GM19025 (cell line): ENCODE measurements at regions not wholly inside any gene's neighbourhood (a gene's known extent, or its start where the extent isn't known, plus 50 kb on each side); places are given as distances from the start of the nearest gene placed in this dataset.
"Not testable (repeated sequence)": the region's sequence is repeated elsewhere in the genome, so short reads cannot be mapped to it uniquely, and the experiment has no call there.

Experiments
- ATAC-seq: cut with Tn5 transposase; IDR thresholded peaks from one replicate; pipeline ENCODE4 v1.9.1; 2021; ENCODE audit warnings: mild to moderate bottlenecking, low read depth, moderate library complexity; ENCODE audit not compliant: unreplicated experiment

DNA sequence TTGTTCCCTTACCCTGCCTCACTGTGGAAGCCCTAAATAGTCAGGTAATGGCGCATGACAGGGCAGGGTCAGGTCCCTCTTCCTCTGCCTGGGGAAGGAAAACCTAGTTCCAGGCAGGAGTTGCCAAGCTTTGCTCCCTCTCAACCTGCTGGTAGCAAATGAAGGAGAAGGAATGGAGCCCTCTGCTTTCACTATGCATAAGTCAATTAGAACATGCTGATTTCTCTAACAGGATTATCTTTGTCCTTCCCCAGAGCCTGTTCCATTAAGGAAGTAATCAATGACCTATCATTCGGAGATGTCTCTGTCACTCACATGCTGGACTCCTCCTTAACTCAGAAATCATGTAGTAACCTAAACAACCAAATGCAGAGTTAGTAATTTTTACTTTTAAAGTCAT, 161.8 kb upstream of the NFIA start:
- no peak for ATAC-seq

DNA sequence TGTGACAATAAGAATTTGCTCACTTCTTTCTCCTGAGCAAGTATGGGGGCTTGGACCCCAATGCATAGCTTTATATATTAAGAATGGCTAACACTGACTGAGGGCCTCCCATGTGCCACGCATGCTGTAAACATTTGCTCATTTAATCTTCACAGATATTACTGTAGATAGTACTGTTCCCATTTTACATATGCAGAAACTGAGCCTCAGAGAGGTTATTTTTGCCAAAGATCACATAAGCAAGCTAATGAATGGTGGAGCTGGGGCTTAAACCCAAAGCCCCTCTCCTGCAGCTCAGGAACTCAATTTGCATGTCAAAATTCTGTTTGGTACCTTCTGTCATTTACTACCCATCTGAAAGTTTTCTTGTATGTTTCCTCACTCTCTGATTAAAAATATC, 163.5 kb upstream of the NFIA start:
- ATAC-seq: no peak

DNA sequence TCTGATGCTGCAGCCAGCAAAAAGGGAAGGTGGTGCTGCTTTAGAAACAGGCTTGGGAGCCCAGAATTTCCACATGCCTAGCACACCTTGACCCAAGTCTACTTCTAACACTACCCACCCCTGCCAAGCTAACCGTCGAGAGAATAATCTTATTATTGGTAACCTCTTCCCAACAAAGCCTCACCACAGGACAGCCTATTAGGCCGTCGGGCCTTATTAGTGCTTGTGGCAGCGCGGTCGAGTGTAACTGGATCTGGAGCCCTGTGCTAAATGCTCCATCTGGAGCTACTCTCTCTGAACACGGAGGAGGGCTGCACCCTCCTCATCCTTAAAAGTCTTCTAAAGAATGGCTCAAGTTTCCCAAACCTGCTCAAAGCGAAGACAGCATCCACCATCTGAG, 165.5 kb upstream of the NFIA start:
- ATAC-seq: no peak

DNA sequence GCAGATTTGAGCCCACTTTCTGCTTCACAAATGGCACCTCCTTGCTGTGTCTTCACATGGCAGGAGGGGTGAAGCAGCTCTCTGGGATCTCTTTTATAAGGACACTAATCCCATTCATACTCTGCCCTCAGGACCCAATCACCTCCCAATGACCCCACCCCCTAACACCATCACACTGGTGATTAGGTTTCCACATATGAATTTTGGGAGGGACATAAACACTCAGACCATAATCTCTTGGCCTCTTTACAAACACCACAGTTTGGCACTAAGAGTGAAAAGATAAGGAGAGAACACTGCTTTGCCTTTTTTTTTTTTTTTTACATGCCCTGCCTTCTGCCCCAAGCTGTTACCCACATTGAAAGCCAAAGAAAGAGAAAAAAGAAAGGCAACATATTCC, 166.2 kb upstream of the NFIA start:
- no peak for ATAC-seq

DNA sequence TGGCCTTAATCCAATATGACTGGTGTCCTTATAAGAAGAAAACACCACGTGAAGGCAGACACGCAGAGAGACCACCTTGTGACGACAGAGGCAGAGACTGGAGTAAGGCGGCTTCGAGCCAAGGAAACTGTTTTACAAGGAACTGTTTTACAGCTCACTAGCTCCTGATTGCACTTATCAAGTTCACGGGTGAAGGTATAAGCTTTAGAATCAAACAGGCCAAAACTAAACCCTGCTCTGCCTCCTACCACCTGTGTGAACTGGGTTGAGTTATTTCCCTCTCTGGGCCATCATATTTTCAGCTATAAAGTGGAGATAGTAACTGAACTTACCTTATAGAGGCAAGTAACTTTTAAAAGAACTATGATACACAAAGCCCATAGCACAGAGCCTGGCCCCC, 166.9 kb upstream of the NFIA start:
- ATAC-seq: no peak

DNA sequence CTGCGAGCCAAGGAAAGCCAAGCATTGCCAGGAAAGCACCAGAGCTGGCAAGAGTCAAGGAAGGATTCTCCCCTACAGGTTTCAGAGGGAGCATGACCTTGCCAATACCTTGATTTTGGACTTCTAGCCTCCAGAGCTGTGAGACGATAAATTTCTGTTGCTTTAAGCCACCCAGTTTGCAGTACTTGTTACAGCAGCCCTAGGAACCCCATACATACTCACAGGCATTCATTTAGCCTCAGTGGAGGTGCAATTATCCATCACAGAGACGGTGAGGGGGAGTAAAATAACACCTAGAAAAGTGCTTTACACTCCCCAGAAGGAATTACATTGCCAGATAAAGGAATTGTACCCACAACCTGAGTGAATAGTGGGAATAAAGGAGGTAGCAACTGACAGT, 167.4 kb upstream of the NFIA start:
- no peak for ATAC-seq

DNA sequence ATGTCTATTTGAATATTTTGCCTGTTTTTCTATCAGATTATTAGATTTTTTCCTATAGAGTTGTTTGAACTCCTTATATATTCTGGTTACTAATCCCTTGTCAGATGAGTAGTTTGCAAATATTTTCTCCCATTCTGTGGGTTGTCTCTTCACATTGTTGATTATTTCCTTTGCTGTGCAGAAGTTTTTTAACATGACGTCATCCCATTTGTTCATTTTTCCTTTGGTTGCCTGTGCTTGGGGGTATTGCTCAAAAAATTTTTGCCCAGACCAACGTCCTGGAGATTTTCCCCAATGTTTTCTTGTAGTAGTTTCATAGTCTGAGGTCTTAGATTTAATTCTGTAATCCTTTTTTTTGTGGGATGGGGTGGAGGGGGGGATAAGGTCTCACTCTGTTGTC, 168.7 kb upstream of the NFIA start:
- not testable (repeated sequence) for ATAC-seq

DNA sequence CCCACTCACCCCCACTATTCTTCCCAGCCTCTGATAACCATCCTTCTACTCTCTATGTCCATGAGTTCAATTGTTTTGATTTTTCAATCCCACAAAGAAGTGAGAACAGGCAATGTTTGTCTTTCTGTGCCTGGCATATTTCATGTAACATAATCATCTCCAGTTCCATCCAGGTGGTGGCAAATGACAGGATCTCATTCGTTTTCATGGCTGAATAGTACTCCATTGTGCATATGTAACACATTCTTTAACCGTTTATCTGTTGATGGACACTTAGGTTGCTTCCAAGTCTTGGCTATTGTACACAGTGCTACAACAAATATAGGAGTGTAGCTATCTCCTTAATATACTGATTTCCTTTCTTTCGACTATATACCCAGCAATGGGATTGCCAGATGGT, 169.3 kb upstream of the NFIA start:
- ATAC-seq: no peak

DNA sequence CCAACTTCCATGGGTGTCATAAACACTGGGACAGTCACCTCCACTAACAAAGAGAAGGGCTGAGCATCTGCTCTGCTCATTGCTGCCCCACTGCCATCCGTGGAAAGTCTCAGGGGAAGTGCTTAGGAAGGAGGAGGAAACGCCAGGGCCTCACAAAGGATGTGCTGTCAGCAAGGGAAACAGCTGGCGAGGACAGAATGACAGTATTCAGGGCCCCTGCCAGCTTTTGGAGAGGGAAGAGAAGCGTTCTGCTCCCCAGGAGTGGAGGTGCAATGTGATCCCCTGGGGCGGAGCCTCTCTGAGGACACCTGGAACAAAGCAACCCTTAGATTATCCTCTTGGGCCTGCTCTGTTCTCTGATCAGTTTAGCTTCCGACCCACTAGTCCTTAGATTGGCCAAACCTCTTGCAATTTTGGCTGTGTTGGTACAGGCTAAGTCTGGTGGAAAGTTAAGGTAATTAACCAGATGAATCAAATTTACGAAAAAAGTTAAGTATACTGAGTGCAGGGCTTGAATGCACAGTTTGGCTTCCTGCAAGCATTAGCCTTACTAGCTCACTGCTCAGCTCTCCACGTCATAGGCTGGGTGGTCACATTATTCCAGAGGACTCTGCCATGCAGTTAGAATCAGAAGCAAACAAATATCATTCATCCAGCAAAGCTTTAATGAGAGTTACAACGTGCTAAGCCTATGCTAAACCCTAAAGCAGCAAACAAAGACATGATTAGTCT, 170.2 kb upstream of the NFIA start:
- no peak for ATAC-seq

DNA sequence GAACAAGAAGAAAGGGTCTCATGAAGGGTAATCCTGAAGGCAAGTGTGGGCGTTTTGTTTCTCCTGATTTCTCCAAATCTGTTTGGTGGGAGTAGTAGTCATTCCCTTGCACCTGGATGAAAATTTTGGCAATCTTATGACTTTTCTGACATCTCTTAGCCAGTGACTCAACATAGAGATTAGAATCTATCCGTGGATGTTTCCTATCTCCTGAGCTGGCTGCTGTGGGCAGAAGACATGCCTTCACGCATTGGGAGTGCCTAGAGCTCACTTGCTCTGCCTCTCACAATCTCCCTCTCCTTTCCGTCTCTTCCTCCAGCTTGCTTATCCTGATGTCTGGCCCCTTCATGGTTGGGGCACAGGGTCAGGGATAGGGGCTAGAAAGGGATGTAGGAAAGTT, 174.2 kb upstream of the NFIA start:
- no peak for ATAC-seq

DNA sequence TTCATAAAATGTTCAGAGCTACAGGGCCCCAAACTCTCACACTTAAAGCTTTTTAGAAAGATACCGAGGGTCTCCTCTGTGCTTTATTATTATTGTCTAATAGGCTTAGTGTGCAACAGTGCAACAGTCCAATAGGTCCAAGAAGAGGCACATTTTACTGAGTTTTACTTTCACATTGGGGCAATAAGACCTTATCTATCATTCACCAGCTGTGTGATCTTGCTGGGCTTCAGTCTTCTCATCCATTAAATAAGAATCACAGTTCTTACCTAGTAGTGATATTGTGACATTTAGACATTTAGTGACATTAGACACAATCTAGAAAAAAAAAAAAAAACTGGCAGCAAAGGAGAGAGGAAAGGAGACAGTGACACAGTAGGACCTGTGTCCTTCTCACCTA, 175.8 kb upstream of the NFIA start:
- no peak for ATAC-seq

DNA sequence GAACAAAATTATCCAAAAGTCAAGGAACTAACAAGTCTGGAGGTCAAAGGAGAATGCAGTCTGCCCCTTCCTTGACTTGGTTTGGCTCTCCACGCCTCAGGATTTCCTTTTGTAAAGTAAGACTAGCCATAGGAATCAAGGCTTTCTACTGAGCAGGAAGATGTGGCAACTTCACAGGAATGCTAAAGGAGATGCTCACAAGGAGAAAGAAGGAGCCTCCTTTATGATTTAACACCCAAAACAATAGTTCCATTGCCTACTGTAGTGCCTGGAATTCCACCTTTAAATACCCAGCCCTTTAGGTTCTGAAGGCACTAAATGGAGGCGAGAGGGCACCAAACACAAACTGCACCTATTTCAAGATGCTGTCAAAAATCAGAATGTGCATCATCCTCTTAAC, 176.3 kb upstream of the NFIA start:
- ATAC-seq: no peak

DNA sequence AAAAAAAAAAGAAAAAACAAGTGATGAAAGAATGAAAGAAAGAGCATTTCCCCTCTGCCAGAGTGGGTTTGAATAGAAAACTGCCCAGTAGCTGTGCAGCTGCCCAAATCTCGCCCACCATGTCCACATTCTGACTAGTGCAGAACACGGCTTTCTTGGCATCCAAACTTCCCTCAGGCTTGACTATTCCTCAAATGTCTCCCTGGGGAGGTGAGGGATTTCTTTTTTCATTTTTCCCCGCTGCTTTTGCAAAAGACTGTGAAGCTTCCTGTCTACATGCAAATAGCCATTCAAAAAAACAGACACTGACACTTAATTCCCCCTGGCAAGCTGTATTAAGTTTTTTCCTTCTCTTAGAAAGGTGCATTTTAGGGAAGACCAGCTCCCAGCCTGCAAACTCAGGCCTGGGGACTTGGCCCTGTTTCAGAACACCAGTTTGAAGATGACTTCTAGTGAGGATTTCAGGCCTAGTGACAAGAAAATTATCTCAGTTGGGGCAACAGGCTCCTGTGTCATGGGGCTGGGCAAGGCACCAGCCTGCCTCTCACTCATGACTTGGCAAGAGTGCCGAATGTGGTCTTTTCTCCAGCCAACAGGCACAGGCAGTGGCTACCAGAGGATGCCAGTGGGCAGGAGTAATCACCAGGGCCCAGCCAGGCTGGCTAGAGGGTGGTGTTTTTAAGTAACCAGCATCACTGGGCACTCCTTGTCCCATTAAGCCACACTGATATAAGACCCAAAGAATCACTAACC, 178.1 kb upstream of the NFIA start:
- no peak for ATAC-seq

DNA sequence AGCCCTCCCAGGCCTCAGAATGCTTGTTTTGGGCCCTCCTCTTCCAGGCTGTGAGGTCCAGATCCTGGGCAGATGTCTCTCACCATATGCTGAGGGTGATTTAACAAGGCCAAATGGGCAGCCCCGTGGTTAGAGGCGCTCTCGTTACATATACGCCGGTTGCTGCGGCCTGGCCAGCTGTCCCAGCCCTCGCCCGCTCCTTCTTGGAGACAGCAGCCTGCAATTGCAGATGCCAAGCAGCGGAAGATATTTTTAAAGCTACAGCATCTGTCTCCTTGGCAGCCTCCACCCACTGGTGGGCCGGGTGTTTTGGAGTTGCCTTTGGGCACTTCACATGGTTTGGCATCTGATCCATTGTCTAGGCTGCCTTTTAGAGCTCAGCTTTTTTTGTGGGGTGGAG, 178.8 kb upstream of the NFIA start:
- no peak for ATAC-seq

DNA sequence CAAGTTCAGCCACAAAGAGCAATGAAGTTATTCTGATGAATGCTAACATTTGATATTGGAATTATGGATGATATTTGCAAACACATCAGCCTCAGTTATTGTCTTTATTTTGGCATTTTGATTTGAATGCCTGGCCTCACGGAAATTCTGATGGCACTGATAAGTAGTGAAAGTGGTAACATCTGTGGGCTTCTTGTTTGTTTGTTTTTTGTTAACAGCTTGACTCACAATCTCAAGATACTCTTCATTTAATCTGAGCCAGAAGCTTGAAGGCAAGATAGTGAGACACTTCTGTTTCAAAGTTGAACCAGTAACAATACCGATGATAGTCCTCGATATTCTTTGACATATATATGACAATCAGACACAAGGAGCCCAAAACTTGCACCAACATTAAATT, 182.9 kb upstream of the NFIA start:
- no peak for ATAC-seq

DNA sequence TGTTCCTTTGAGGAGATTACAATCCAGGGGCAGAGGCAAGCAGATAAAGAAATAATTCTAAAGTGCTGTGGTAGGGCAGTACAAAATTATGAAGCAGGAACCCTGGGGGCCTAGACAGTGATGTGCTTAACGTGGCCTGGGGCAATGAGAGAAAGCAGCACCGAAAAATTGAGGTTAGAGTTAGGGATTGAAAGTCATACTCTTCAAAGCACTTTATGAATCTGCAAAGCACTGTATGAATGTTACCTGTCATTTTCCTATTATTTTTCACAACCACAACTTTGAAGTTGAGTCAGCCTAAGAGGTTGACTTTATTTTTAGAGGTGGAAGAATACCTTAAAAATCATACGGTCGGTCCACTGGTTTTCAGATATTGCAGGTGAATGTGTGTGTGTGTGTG, 183.4 kb upstream of the NFIA start:
- no peak for ATAC-seq

DNA sequence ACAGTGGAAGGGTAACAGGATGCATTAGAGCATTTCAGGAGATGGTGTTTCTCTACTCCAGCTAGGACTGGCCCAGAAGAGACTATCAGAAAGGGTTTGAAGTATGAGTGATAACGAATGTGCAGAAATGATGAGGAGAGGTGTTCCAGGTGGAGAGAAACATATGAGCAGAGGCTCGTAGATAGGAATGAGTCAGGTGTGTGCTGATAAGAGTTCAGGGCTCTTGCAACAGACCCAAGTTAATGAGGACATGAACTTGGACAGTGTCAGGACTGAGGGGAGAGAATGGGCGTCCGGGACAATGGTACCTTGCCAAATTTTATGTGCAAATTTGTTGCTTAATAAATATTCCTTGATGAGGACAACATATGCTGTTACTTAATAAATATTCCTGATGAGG, 183.9 kb upstream of the NFIA start:
- no peak for ATAC-seq

DNA sequence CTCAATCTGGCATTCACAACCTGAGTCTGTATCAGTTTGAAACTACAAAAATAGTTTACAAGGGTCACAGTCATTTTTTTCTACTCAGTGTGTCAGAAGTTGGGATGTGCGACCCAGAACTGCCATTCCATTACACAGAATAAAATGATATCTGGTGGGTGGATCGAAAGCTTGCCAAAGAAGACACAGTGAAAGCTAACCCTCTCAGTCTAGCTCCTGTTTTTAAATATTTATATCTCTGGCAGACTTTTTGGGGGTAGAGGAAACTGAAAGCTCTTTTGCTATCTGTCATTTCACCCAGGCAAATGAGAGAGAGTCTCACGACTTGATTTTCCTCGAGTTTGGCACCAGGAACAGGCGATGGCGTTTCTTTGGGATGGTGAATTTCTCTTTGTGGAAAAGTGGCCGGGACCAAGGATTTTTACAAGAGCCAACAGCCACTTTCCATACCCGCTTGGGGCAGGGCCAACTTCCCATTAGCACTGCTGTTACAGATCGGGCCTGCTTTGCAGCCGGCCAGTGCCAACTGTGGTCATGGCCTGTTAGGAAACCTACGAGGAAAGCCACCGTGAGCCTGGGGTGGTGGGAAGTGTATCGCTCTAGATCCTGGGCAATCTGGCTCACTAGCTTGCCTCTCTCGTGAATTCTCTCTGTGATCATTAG, 185.5 kb upstream of the NFIA start:
- ATAC-seq: no peak

DNA sequence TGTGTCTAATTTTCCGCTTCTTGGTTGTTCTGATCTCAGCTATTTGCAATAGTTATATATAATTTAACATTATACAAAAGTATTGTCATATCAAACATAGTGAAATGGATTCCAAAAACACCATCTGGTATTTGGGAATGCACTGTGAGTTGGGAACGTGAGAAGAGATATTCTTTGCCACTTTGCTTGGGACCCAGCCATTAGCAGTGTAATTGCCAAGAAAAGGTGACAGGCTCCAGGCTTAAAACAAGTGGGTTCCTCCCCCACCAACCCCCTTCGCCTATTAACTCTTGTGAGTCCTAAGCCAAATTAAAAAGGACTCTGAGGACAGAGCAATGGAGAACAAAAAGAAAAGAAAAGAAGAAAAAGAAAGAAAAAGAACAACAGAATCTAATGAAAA, 186.7 kb upstream of the NFIA start:
- no peak for ATAC-seq

DNA sequence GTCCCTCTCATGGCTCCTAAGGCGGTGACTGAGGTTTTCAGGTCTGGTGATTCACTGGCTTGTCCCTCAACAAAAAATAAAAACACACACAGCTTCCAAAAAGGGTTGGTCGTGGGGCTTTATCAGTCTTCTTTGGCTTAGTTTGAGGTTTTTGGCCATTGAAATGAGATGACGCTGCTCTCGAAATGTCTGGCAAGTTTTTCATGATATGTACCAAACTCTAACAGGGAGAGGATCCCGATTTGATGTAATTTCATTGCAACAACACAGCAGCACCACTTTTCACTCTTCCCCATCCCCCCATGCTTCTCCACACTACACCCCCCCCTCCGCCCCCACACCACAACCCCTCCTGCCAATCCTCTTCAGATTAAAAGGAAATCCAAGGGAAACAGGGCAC, 187.1 kb upstream of the NFIA start:
- no peak for ATAC-seq

DNA sequence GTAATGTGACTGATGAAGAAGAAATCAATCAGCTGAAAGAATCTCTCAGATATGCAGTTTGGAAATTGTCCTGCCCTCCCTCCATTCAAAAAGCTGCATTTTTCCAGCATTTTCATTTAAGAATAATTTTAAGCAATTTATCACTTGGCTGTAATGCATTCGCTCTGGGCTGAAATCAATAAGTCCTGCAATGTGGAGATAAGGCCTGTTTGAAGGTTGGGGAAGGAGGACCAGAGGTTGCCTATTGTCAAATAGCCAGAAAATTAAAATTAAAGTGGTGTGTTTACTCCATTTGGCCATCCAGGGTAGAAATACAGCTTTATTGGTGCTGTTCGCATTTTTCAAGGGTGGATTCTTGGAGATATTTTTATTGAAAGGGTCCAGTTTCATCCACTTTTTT, 187.6 kb upstream of the NFIA start:
- ATAC-seq: no peak

DNA sequence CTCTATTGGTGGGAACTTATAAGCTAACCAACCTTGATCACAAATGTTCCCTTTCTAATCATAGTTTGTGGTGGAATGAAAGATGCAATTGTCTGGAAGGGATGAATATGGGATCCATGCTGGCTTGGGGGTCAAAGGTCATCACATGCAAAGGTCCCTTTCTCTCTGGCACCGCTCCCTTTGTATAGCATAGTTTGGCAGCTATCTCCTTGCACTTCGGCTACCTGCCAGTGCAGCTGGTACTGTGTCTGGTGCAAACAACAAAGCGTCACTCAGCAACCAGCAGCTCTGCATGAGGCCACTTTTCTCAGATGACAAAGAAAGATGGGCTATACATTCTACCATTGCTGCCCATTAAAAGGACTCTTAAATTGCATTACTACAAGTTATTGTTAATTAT, 188.2 kb upstream of the NFIA start:
- no peak for ATAC-seq
